PC-3 (cell line): ENCODE measurements at regions not wholly inside any gene's neighbourhood (a gene's known extent, or its start where the extent isn't known, plus 50 kb on each side); places are given as distances from the start of the nearest gene placed in this dataset.

Experiments used
- ATAC-seq: fragments of 200-7000 bp; cut with Tn5 transposase; 2 replicates; pipeline ENCODE4 v1.9.1; 2020; ENCODE audit warnings: mild to moderate bottlenecking, moderate library complexity
- BruUV-seq: library from RNA; stranded (reverse); fragments of 400-500 nt; replicated peaks from 2 replicates; lab custom pipeline; 2021; lab: Mats Ljungman, UMichigan
- CTCF ChIA-PET: fragments of 300-600 bp; sonication (Branson Sonifier 250); formaldehyde crosslinking; loops from one replicate; lab custom pipeline; 2022; ENCODE audit warnings: antibody characterized with exemption; lab: Charles Lee
- POLR2A ChIA-PET: fragments of 300-600 bp; sonication (Branson Sonifier 250); formaldehyde crosslinking; loops from one replicate; lab custom pipeline; 2022; ENCODE audit warnings: antibody characterized with exemption; ENCODE audit not compliant: unreplicated experiment; lab: Charles Lee
- DNase-seq: peaks from one replicate; pipeline ENCODE4 v3.0.0-alpha.2; 2015
- H2AFZ ChIP-seq: fragments of 300-600 bp; sonication (generic); 2 replicates; pipeline ENCODE4 v1.6.0; 2016; ENCODE audit warnings: antibody characterized with exemption, low read length
- H3F3A ChIP-seq: fragments of 300-600 bp; sonication (generic); one replicate; pipeline ENCODE4 v1.6.0; 2017; ENCODE audit warnings: antibody characterized with exemption, low read length, control low read depth, mild to moderate bottlenecking; ENCODE audit not compliant: unreplicated experiment
- H3K27ac ChIP-seq: fragments of 300-600 bp; sonication (generic); 2 replicates; pipeline ENCODE4 v1.5.1; 2016; ENCODE audit warnings: mild to moderate bottlenecking, low read length
- H3K27me3 ChIP-seq: fragments of 300-600 bp; sonication (generic); 2 replicates; pipeline ENCODE4 v1.6.1; 2016; ENCODE audit warnings: low read length, mixed read lengths
- H3K36me3 ChIP-seq: fragments of 300-600 bp; sonication (generic); 2 replicates; pipeline ENCODE4 v1.6.1; 2016; ENCODE audit warnings: low read depth, mixed run types, low read length, mixed read lengths
- H3K4me1 ChIP-seq: fragments of 300-600 bp; sonication (generic); 2 replicates; pipeline ENCODE4 v1.5.1; 2016; ENCODE audit warnings: low read length; ENCODE audit not compliant: insufficient read depth
- H3K4me2 ChIP-seq: fragments of 300-600 bp; sonication (generic); 2 replicates; pipeline ENCODE4 v1.6.0; 2016; ENCODE audit warnings: low read length
- H3K4me3 ChIP-seq: fragments of 300-600 bp; sonication (generic); 2 replicates; pipeline ENCODE4 v1.5.1; 2016; ENCODE audit warnings: mild to moderate bottlenecking, low read length, mixed read lengths
- H3K79me2 ChIP-seq: fragments of 300-600 bp; sonication (generic); 2 replicates; pipeline ENCODE4 v1.6.1; 2017; ENCODE audit warnings: low read length, mixed read lengths
- H3K9ac ChIP-seq: fragments of 300-600 bp; sonication (generic); 2 replicates; pipeline ENCODE4 v1.6.0; 2016; ENCODE audit warnings: mild to moderate bottlenecking, low read length
- H3K9me2 ChIP-seq: fragments of 300-600 bp; sonication (generic); replicated peaks from 2 replicates; pipeline ENCODE4 v1.6.1; 2016; ENCODE audit warnings: mixed run types, low read length, mixed read lengths
- H3K9me3 ChIP-seq: fragments of 300-600 bp; sonication (generic); 2 replicates; pipeline ENCODE4 v1.6.1; 2016; ENCODE audit warnings: low read length, mixed read lengths
- H4K20me1 ChIP-seq: fragments of 300-600 bp; sonication (generic); 2 replicates; pipeline ENCODE4 v1.6.1; 2016; ENCODE audit warnings: low read length, mixed read lengths
- CTCF ChIP-seq: fragments of 300-600 bp; sonication (generic); conservative IDR thresholded peaks from 2 replicates; pipeline ENCODE4 v1.5.1; 2017; ENCODE audit warnings: antibody characterized with exemption, low read depth, mild to moderate bottlenecking, low read length
- EZH2 ChIP-seq: fragments of 300-600 bp; sonication (generic); IDR thresholded peaks from one replicate; pipeline ENCODE4 v1.6.1; 2017; ENCODE audit warnings: antibody characterized with exemption, mild to moderate bottlenecking, low read length; ENCODE audit not compliant: unreplicated experiment
- EZH2phosphoT487 ChIP-seq: fragments of 300-600 bp; sonication (generic); IDR thresholded peaks from 2 replicates; pipeline ENCODE4 v1.6.1; 2018; ENCODE audit warnings: mild to moderate bottlenecking, antibody characterized with exemption, low read length, borderline replicate concordance
- intact Hi-C: fragments of 100-400 bp; cut with micrococcal nuclease; formaldehyde crosslinking; loops from 2 replicates; pipeline ENCODE4 v1.9.0; 2023

GRCh38 chr4:159899596-159899995 is 796.7 kb downstream of the RAPGEF2 start:
- intact Hi-C loops = no loop called here
- CTCF ChIA-PET = interaction anchor here (0.6 kb wide), 1 partner anchor 362 kb away, joined by 3 read pairs; no protein-coding TSS in a partner anchor
- no peak for DNase-seq

GRCh38 chr4:159900562-159900961 is 797.7 kb downstream of the RAPGEF2 start:
- H3K79me2 ChIP-seq = no peaks in the 10 kb centered on the region
- H3K27me3 ChIP-seq = no peaks in the 10 kb centered on the region
- H3F3A ChIP-seq = no peaks in the 10 kb centered on the region
- H2AFZ ChIP-seq = no peak overlapping the region
- H3K9ac ChIP-seq = no peak overlapping the region
- ATAC-seq (no peak), DNase-seq (no peak)
- intact Hi-C loops = no loop called here
- H4K20me1 ChIP-seq = no peaks in the 10 kb centered on the region
- CTCF ChIA-PET = interaction anchor here (0.6 kb wide), 1 partner anchor 413 kb away, joined by 4 read pairs; no protein-coding TSS in a partner anchor
- no peak overlapping the region for H3K27ac ChIP-seq
- no peaks in the 10 kb centered on the region for H3K4me1 ChIP-seq
- TF ChIP-seq CTCF (peak; percentile 37; the same call in 1 of the 2 replicates), EZH2phosphoT487 (no peak), EZH2 (no peak)
- BruUV-seq = no TSS peak
- H3K9me2 ChIP-seq = no peaks in the 10 kb centered on the region
- H3K4me3 ChIP-seq = no peak overlapping the region
- no peaks in the 10 kb centered on the region for H3K9me3 ChIP-seq
- no peaks in the 10 kb centered on the region for H3K36me3 ChIP-seq
- POLR2A ChIA-PET = no interaction called here
- H3K4me2 ChIP-seq = no peak overlapping the region

More at GRCh38 chr4:159899596-159899995, 796.7 kb downstream of the RAPGEF2 start:
- no peak for TF ChIP-seq EZH2phosphoT487
- TF ChIP-seq EZH2 = no peak
- 0 out of 2 replicates have a peak, but pooled peaks have one; percentile 14 for TF ChIP-seq CTCF
- Histone ChIP-seq H3K27me3 (no peaks in the 10 kb centered on the region), H3K4me3 (no peak overlapping the region), H2AFZ (no peak overlapping the region), H3K9ac (no peak overlapping the region), H3K36me3 (no peaks in the 10 kb centered on the region), H3F3A (no peaks in the 10 kb centered on the region), H3K9me3 (no peaks in the 10 kb centered on the region), H3K4me2 (no peak overlapping the region), H4K20me1 (no peaks in the 10 kb centered on the region), H3K27ac (no peak overlapping the region), H3K9me2 (no peaks in the 10 kb centered on the region), H3K79me2 (no peaks in the 10 kb centered on the region), H3K4me1 (no peaks in the 10 kb centered on the region)
- POLR2A ChIA-PET = no interaction called here
- no peak for ATAC-seq
- BruUV-seq = no TSS peak

GRCh38 chr4:159902648-159903047 is 799.8 kb downstream of the RAPGEF2 start:
- Histone ChIP-seq H3K9ac (no peak overlapping the region), H3K4me3 (no peak overlapping the region), H2AFZ (no peak overlapping the region), H3K79me2 (no peaks in the 10 kb centered on the region), H4K20me1 (no peaks in the 10 kb centered on the region), H3K9me3 (no peaks in the 10 kb centered on the region), H3K36me3 (no peaks in the 10 kb centered on the region), H3K4me2 (no peak overlapping the region), H3K27ac (no peak overlapping the region), H3F3A (no peaks in the 10 kb centered on the region), H3K9me2 (no peaks in the 10 kb centered on the region), H3K4me1 (no peaks in the 10 kb centered on the region), H3K27me3 (no peaks in the 10 kb centered on the region)
- no peak for DNase-seq
- ChIA-PET POLR2A (no interaction called here), CTCF (no interaction called here)
- ATAC-seq = no peak
- no TSS peak for BruUV-seq
- intact Hi-C loops = no loop called here
- TF ChIP-seq EZH2 = no peak
- no peak for TF ChIP-seq CTCF
- no peak for TF ChIP-seq EZH2phosphoT487
